ENCODE measurements at regions not wholly inside any gene's neighbourhood (a gene's known extent, or its start where the extent isn't known, plus 50 kb on each side); places are given as distances from the start of the nearest gene placed in this dataset.

GRCh38 chr7:132019703-132020102 lies 463.3 kb upstream of the PODXL start:
- dilution Hi-C loops (cut with MboI; ENCODE audit: extremely low pct_ligation_motif_present, low sequenced_read_pairs): no loop called here
- DNase-seq (ENCODE audit: low read depth, low spot score) (no peak), FAIRE-seq (no peak)
- Histone ChIP-seq H3K27ac (ENCODE audit: control insufficient read depth, insufficient read depth, low read length) (no peak overlapping the region), H3K9ac (ENCODE audit: control insufficient read depth, extremely low read depth, insufficient read depth, low read length) (no peak overlapping the region), H3K4me3 (ENCODE audit: control insufficient read depth in 2 of 3, extremely low read depth in 1 of 3, insufficient read depth in 2 of 3, low read depth in 1 of 3, low read length in 3 of 3) (no peak overlapping the region), H3K36me3 (ENCODE audit: control insufficient read depth in 2 of 2, extremely low read depth in 1 of 2, insufficient read depth in 2 of 2, low read length in 2 of 2) (no peaks in the 10 kb centered on the region), H3K4me1 (ENCODE audit: control insufficient read depth, extremely low read depth, insufficient read depth, low read length) (no peaks in the 10 kb centered on the region), H3K9me1 (ENCODE audit: control insufficient read depth, extremely low read depth, insufficient read depth, low read length) (no peaks in the 10 kb centered on the region), H3K79me2 (ENCODE audit: control insufficient read depth, insufficient read depth, low read length) (no peaks in the 10 kb centered on the region), H4K20me1 (ENCODE audit: control insufficient read depth, extremely low read depth, insufficient read depth, low read length) (no peaks in the 10 kb centered on the region), H3K9me3 (ENCODE audit: control insufficient read depth, low read depth, low read length) (no peaks in the 10 kb centered on the region), H3K27me3 (ENCODE audit: control insufficient read depth, extremely low read depth, insufficient read depth, low read length) (peaks cover 13% of the 10 kb centered on the region), H2AFZ (ENCODE audit: control insufficient read depth, low read length) (no peak overlapping the region), H3K4me2 (ENCODE audit: control insufficient read depth, extremely low read depth, insufficient read depth, low read depth, low read length) (no peak overlapping the region)
- TF ChIP-seq EZH2 (IDR thresholded peaks at IDR 0.05; ENCODE audit: low read length) (no peak), CTCF (optimal IDR thresholded peaks at IDR 0.05 in 1 of 3, IDR thresholded peaks at IDR 0.05 in 1 of 3, conservative IDR thresholded peaks at IDR 0.05 in 1 of 3; ENCODE audit: extremely low read depth in 1 of 3, insufficient read depth in 2 of 3, low read length in 3 of 3) (no peak)

- Histone ChIP-seq H3K36me3 (ENCODE audit: control insufficient read depth in 2 of 2, extremely low read depth in 1 of 2, insufficient read depth in 2 of 2, low read length in 2 of 2) (no peaks in the 10 kb centered on the region), H3K79me2 (ENCODE audit: control insufficient read depth, insufficient read depth, low read length) (no peaks in the 10 kb centered on the region), H3K27me3 (ENCODE audit: control insufficient read depth, extremely low read depth, insufficient read depth, low read length) (no peaks in the 10 kb centered on the region), H3K4me2 (ENCODE audit: control insufficient read depth, extremely low read depth, insufficient read depth, low read depth, low read length) (no peak overlapping the region), H2AFZ (ENCODE audit: control insufficient read depth, low read length) (no peak overlapping the region), H3K4me3 (ENCODE audit: control insufficient read depth in 2 of 3, extremely low read depth in 1 of 3, insufficient read depth in 2 of 3, low read depth in 1 of 3, low read length in 3 of 3) (no peak overlapping the region), H4K20me1 (ENCODE audit: control insufficient read depth, extremely low read depth, insufficient read depth, low read length) (no peaks in the 10 kb centered on the region), H3K4me1 (ENCODE audit: control insufficient read depth, extremely low read depth, insufficient read depth, low read length) (peaks cover 6% of the 10 kb centered on the region), H3K9ac (ENCODE audit: control insufficient read depth, extremely low read depth, insufficient read depth, low read length) (no peak overlapping the region), H3K9me3 (ENCODE audit: control insufficient read depth, low read depth, low read length) (no peaks in the 10 kb centered on the region), H3K9me1 (ENCODE audit: control insufficient read depth, extremely low read depth, insufficient read depth, low read length) (no peaks in the 10 kb centered on the region), H3K27ac (ENCODE audit: control insufficient read depth, insufficient read depth, low read length) (no peak overlapping the region)
- DNase-seq (ENCODE audit: low read depth, low spot score): no peak
- FAIRE-seq: no peak
- dilution Hi-C loops (cut with MboI; ENCODE audit: extremely low pct_ligation_motif_present, low sequenced_read_pairs): no loop called here
- no peak for TF ChIP-seq EZH2 (IDR thresholded peaks at IDR 0.05; ENCODE audit: low read length)
- TF ChIP-seq CTCF (optimal IDR thresholded peaks at IDR 0.05 in 1 of 3, IDR thresholded peaks at IDR 0.05 in 1 of 3, conservative IDR thresholded peaks at IDR 0.05 in 1 of 3; ENCODE audit: extremely low read depth in 1 of 3, insufficient read depth in 2 of 3, low read length in 3 of 3): no peak
Observed at GRCh38 chr7:132009778-132010177, 453.4 kb upstream of the PODXL start.
